NCI-H1417 (cell line): ENCODE measurements at regions not wholly inside any gene's neighbourhood (a gene's known extent, or its start where the extent isn't known, plus 50 kb on each side); places are given as distances from the start of the nearest gene placed in this dataset.
"Not testable (repeated sequence)": the region's sequence is repeated elsewhere in the genome, so short reads cannot be mapped to it uniquely, and the experiment has no call there.

ENCODE experiments used
- DNase-seq, 3 experiments: peaks; one replicate each; lab custom pipeline; 2025; lab: John Stamatoyannopoulos, UW

- DNase-seq, result no peak
These were observed 273.7 kb downstream of the SOX2 start for GRCh38 chr3:181985386-181985785.

DNA sequence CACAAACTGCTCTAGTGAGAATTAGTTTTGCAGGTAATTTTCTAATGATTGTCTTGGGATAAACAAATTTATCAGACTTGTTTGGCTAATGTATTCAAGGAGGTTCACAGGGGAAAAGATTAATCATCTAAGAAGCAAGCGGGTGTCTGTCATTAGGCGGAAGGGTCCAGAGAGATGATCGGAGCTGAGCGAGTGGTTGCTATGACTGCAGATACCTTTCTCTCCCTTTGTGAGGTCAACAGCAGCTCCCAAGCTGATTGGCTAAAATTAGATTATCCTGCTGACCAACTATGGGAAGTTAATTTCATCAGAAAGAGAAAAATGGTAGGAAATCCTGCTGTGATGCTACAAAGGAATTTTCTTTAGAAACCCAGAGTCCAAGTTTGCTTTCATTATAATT lies 276.0 kb downstream of the SOX2 start:
- DNase-seq, result peak in 2 of 3 experiments; percentile 56 to 84

DNA sequence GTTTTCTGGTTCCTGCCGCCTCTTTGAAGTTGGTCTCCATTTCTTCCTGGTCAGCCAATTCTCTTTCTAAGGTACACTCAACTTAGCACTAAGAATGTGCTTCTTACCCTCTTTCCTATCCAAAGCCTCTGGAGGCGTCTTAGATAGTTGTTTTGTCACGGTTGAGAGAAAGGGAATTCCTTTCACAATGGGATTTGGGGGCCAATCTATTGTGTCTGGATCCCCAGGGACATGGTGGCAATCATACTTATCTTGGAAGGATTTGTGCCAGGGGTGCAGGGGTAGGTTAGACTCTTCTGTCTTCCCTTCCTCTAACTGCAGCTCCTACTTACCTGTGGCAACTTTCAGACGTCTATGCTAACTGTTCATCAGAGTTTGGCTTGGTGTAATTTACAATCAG lies 287.1 kb downstream of the SOX2 start:
- DNase-seq, result no peak

DNA sequence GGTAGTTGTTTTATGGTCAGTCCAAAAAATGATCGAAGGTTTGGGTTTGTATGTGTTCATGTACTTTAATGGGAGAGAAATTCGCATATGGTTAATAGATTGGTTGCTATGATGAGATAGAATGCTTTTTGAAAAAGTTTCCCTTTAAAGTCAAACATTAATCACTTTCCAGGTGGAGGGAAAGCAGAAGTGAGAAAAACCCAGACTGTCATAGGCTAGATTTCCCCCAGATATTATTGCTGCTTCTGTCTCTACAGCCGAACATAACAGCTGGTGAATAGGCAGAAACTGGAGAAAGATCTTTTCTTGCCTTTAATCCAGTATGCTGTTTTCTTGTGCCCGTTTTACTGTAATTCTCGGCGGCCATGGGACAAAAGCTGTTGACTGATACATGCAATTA lies 287.6 kb downstream of the SOX2 start:
- DNase-seq, result no peak

DNA sequence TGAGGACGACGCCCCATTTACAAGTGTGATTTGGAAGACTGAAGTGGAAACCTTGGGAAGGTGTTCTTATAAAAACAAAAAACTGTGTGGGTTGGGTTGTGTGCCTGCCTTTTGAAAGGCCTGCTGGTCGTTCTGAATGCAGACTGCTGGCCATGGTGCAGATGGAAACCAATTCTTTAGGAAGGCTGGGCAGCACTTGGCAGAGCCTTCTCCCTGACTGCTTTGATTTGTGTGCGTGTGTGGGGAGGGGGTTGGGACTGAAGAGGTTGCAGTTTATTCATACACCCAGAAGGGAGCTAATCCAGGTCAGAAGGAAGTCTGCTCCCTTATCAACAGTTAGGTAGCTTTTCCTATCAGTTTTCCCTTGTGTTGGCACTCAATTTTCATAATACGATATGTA lies 288.7 kb downstream of the SOX2 start:
- no peak for DNase-seq

DNA sequence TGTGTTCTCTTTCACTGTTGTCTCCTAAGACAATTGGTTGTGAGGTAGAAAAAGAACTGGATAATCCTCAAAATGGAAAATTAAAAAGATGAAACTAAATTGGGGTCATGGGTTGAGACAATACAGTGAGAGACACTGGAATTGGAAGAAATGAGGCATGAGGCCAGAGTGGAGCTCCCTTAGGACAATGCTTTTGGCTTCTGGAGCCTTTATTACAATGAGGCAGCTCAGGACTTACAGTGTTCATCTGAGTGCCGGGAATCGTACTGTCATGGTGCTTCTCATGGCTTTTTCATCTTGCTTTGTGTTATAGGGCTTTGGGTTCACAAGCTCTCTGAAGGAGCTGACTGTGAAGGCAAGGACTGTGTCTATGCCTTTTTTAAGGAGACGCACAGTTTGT lies 293.5 kb downstream of the SOX2 start:
- no peak for DNase-seq

DNA sequence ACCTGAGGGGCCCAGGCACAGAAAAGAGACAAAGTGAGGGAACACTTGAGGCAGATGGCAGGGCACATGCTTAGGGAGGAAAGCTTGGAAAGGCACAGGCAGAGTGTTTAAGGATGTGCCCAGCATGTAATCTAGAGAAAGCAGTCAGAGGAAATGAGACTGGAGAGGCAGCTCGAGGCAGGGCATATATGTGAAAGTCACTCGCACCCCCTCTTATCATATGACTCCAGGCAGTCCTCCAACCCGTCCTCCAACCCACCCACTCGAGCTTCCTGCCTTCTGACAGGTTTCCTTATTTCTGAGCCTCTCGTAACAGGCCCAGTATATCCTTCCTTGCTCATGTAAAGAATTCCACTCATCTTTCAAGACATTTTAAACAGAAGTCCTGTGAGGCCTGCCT lies 294.0 kb downstream of the SOX2 start:
- no peak for DNase-seq

GRCh38 chr3:182006431-182006830 lies 294.7 kb downstream of the SOX2 start:
- DNase-seq, result no peak

DNA sequence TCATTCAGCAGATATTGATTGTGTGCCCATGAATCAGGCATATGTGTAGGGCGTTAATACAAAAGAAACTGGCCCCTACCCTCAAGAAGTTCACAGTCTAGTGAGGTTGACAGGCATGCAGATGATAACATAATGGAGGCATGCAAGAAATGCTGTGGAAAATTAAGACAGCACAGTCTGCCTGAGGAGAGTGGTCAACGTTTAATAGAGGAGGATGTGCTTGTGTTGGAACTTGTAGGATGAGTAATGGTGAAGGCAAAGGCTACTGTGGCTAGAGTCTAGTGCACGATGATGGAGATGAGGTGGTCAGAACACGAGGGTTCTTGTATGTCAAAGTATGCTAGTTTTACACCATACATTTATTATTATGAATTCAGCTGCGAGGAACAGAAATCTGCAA lies 295.7 kb downstream of the SOX2 start:
- no peak for DNase-seq

DNA sequence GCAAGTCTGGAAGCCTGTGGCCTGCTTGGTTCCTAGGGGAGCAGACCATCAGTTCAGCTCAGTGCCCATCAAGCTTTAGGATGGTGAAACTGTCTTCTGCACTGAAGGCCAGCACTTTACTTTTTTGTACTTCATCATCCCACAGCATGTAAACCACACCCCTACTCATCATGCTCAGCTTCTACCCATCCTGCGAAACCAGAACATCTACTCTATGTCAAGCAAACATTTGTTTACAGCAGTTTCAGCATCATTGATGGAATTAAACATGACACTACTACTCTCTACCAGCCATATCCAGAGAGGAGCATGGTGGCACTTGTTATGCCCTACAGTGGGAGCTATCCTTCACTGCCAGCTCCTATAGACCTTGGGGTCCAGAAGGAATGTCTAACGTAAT lies 306.6 kb downstream of the SOX2 start:
- no peak for DNase-seq

DNA sequence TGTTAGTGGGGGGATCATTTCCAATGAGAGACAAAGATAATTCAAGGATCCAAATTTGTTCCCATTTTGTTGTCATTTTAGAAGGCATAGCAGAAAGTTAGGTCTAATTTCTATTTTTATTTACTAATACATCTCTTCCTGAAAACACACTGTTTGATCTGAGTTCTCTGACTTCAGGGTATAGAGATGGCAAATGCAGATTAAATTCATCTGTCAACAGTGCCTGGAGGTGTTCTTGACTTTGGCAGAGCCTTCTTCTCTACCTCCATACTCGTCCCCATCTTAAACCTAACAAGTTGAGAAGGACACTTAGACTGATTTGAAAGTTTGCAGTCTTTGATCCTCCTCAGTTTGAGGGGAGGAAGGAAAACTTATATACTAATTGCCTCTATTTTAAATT lies 308.2 kb downstream of the SOX2 start:
- DNase-seq, result no peak

DNA sequence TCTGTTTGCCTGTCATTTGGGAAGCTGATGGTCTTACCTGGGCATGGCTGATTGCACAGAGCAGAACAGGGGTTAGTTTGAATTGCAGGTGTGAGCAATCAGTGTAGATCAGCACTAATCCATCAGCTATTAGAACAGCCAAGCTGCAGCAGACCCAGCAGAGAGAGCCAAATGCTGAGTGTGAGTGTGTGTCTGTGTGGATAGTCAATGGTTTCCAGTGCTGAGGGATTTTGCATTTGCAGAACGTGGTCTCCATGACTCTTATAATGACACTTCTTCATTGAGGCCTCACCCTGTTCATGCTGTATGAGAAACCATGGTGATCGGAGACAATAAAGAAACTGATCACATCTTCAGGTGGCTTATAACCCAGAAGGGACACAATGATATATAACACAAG lies 312.1 kb downstream of the SOX2 start:
- no peak for DNase-seq

DNA sequence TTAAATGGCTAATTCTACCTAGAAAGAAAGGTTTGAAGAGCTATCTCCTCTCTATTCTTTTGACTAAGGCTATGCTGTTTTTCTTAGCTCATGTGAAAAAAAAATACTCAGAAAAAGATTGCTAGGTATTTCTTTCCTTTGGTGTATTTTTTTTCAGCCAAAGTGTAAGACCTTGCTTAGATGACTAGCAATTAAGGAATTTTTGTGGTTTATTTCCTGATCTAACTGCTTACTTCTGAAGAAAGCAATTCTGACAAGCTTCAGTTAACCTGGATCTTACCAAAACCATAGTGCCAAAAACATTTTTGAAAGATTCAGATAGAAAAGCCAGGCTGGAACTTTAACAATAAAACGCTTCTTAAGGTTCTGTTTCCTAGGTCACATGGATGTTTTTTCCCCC lies 315.6 kb downstream of the SOX2 start:
- DNase-seq, result no peak

DNA sequence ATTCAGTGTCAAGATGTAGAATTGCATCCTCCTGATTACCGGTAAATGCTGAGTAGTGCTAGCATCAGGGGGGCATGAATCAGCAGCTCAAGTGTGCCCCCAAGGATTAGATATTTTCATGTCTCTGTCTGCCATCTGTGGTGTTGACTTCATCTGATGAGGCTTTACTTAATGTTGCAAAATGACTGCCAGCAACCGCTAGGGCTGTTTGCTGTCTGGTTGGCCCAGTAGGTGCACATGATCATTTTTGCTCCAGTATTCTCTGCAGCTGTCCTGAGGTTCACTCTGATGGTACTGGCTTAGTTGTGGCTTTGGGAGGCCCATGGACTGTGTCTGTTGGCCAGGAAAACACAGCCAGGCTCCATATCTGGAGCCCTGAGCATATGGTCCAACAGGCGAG lies 316.4 kb downstream of the SOX2 start:
- no peak for DNase-seq

DNA sequence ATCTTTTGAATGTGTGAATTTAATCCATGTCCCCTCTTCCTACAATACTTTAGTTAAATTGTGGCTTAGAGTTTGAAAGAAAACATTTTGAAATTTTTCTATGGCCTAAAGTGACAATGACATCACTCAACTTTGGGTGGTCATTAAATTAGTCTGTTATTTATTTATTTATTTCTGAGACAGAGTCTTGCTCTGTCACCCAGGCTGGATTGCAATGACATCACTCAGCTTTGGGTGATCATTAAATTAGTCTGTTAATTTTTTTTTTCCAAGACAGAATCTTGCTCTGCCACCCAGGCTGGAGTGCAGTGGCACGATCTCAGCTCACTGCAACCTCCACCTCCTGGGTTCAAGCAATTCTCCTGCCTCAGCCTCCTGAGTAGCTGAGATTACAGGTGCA lies 322.5 kb downstream of the SOX2 start:
- not testable (repeated sequence) for DNase-seq

GRCh38 chr3:182035324-182035723 lies 323.6 kb downstream of the SOX2 start:
- no peak for DNase-seq

GRCh38 chr3:182036382-182036781 lies 324.7 kb downstream of the SOX2 start:
- DNase-seq, result no peak

- peak in 2 of 3 experiments; percentile 36 to 87 for DNase-seq
These were observed 330.1 kb downstream of the SOX2 start for GRCh38 chr3:182041668-182042291.

GRCh38 chr3:182045736-182046135 lies 334.0 kb downstream of the SOX2 start:
- DNase-seq, result no peak

DNA sequence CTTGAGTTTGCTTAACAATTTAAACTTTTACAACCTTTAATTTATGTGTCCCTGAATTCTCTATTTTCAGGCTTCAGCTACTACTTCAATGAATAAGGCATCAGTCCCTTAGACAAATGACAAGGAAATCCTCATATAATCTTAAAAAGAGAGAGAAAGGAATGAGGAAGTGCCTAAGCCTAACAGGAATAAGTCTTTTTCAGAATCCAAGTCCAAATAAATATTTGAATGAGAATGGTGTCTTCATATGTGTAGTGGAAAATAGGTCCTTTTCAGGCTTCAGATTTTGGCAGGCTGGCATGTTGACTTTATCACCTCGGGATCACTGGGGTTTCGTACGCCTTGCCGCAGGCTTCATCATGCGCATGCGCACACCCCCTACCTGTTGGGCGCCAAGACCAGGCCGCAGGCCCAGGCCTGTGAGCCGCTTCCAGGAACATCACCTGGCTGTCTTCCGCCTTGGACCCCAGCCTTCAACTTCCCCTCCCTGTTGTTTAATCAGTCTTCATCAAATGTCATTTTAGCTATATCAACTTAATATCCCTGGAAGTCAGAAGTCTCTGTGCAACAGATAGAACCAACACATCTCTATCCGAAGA lies 334.5 kb downstream of the SOX2 start:
- DNase-seq, result no peak

DNA sequence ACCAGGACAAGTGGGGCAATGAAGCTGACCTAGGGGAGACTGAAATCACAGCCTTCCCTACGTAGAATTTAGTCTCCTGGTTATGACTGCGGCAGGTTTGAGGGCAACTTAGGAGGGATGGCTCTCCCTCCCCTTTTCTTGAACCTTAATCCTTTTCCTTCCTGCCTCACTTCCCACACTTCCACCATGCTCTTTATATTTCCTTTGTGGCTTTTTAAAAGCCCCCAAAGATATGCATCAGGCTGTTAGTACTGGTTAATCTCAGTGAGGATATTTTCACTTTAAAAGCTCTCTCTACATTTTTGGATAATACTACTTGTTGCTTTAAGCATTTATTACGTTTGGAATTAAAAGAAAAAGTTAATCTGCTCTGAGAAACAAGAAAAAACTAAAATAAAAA lies 339.2 kb downstream of the SOX2 start:
- no peak for DNase-seq

DNA sequence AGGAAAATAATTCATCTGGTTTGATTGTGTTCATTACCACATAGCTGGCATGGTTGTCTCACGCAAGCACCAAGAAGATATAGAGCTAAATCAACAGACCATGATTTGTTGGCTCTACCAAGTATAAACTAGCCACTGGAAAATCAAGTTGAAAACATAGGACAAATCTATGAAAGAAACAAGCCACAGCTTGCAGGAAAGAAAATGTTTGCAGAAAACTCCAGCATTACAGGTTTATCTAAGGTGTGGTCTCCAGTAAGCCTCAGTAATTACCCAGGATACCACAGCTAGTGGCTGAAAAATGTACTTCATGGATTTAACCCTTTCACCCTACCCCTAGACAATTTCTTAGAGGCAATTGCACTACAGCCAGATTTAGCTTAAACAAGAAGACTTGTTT lies 340.6 kb downstream of the SOX2 start:
- DNase-seq, result peak in 2 of 3 experiments; percentile 18 to 28

DNA sequence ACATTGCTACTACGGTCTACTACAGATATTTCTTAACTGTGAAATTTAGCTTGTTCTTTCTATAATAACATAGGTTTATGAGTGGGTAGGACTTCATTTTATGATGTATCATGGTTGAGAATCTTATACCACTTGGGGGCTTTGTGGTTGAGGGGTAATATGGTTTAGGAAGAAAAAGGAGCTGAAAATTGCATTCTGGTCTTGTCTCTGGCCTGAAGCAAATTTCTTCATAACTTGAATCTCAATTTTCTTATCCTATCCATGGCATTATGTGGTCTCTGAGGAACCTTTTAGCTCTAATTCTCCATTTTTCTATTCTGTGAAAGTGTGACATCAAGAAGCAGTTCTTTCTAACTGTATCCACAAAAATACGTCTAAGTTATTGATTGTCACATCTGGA lies 341.0 kb downstream of the SOX2 start:
- DNase-seq, result no peak

DNA sequence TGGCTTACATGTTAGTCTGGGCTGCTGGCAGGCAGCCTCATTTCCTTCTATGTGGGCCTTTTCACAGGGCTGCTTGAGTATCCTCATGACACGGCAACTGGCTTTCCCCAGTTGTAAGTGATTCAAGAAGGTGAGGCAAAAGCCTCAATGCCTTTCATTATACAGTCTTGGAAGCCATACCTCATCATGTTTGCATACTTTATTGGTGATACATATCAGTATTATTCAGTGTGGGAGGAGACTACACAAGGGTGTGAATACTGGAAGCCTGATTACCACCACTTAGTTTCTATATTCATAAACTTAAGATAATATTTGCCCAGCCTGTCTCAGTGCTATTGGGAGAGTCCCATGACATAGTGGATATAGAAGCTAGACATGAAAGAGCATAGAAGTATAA lies 346.8 kb downstream of the SOX2 start:
- no peak for DNase-seq
